Kidney (tissue), 13 donors: ENCODE measurements at regions not wholly inside any gene's neighbourhood (a gene's known extent, or its start where the extent isn't known, plus 50 kb on each side); places are given as distances from the start of the nearest gene placed in this dataset.
A peak's percentile ranks its signal among the peaks of the same experiment; 100 is the strongest.

ENCODE experiments used
- DNase-seq, 5 donors: peaks; one replicate each; pipeline ENCODE4 v3.0.0-alpha.2; 2013 to 2020
- FAIRE-seq: peaks from 2 replicates; lab custom pipeline; 2012; peaks lifted over from hg19 to GRCh38; lab: Jason Lieb, UNC
- H3K27ac ChIP-seq, 2 donors: one replicate each; pipeline ENCODE4 v1.7.0; 2013; ENCODE audit warnings: low read depth in 2 of 2, low read length in 2 of 2, inconsistent platforms in 1 of 2
- H3K27me3 ChIP-seq: one replicate; pipeline ENCODE4 v1.7.1; 2013; ENCODE audit warnings: low read length, inconsistent platforms; ENCODE audit not compliant: control insufficient read depth, insufficient read depth
- H3K36me3 ChIP-seq, 3 donors: one replicate each; pipeline versions ENCODE4 v1.7.0 to v1.7.1; 2013; ENCODE audit warnings: low read length in 3 of 3, control low read depth in 1 of 3, inconsistent platforms in 1 of 3; ENCODE audit not compliant: insufficient read depth in 3 of 3, control insufficient read depth in 2 of 3
- H3K4me1 ChIP-seq, 3 donors: one replicate each; pipeline versions ENCODE4 v1.7.0 to v1.7.1; 2013; ENCODE audit warnings: low read length in 3 of 3, inconsistent platforms in 1 of 3, low read depth in 1 of 3; ENCODE audit not compliant: control insufficient read depth in 2 of 3, insufficient read depth in 2 of 3
- H3K4me3 ChIP-seq, 3 donors: one replicate each; pipeline versions ENCODE4 v1.7.0 to v1.8.1; 2013; ENCODE audit warnings: low read length in 3 of 3, control low read depth in 1 of 3, inconsistent platforms in 1 of 3
- H3K9ac ChIP-seq, 3 donors: one replicate each; pipeline versions ENCODE4 v1.7.0 to v1.7.1; 2013; ENCODE audit warnings: low read length in 3 of 3, control low read depth in 1 of 3, inconsistent platforms in 1 of 3
- H3K9me3 ChIP-seq, 3 donors: one replicate each; pipeline versions ENCODE4 v1.7.0 to v1.7.1; 2013; ENCODE audit warnings: low read length in 3 of 3, control low read depth in 1 of 3, inconsistent platforms in 1 of 3; ENCODE audit not compliant: control insufficient read depth in 2 of 3, insufficient read depth in 1 of 3
- CTCF ChIP-seq: IDR thresholded peaks from 3 replicates; pipeline ENCODE4 v1.5.1; 2012; ENCODE audit warnings: mild to moderate bottlenecking, moderate library complexity, borderline replicate concordance; ENCODE audit not compliant: insufficient read depth; ENCODE audit errors: extremely low read depth
- intact Hi-C: fragments of 100-400 bp; cut with DNase I; formaldehyde crosslinking; loops from one replicate; pipeline ENCODE4 v1.11.1; 2022
- donor health status: control.
- donor health status: control.
- donor health status: control.
- donor health status: control.
- donor health status: control.
- donor health status: DM: yes; HTN: yes; CAD: no.
- donor health status: Normal renal cell carcinoma (clear cell type).

GRCh38 chr12:124207049-124207448, 87.8 kb upstream of the RFLNA start:
- intact Hi-C loops, result no loop called here

GRCh38 chr12:124207617-124208016, 87.3 kb upstream of the RFLNA start:
- H3K27ac ChIP-seq, result no peak overlapping the region
- FAIRE-seq (no peak), DNase-seq (no peak)
- intact Hi-C loops, result no loop called here
- no peak overlapping the region for H3K4me3 ChIP-seq
- H3K4me1 ChIP-seq, result no peaks in the 10 kb centered on the region
- no peaks in the 10 kb centered on the region for H3K36me3 ChIP-seq
- H3K27me3 ChIP-seq, result no peaks in the 10 kb centered on the region
- peaks cover 0 to 6% (median 2%) of the 10 kb centered on the region in 3 donors for H3K9me3 ChIP-seq
- TF ChIP-seq CTCF, result no peak
- H3K9ac ChIP-seq, result no peak overlapping the region

More at GRCh38 chr12:124207049-124207448, 87.8 kb upstream of the RFLNA start:
- DNase-seq (no peak), FAIRE-seq (no peak)
- no peak overlapping the region for H3K9ac ChIP-seq
- H3K27ac ChIP-seq, result no peak overlapping the region
- no peaks in the 10 kb centered on the region for H3K36me3 ChIP-seq
- no peaks in the 10 kb centered on the region for H3K27me3 ChIP-seq
- H3K9me3 ChIP-seq, result peaks cover 0 to 6% (median 2%) of the 10 kb centered on the region in 3 donors
- TF ChIP-seq CTCF, result no peak
- H3K4me1 ChIP-seq, result no peaks in the 10 kb centered on the region
- no peak overlapping the region for H3K4me3 ChIP-seq

GRCh38 chr12:124208489-124208888, 86.4 kb upstream of the RFLNA start:
- FAIRE-seq, result no peak
- DNase-seq, result peak in 1 of 5 donors; percentile 53
- H3K27ac ChIP-seq, result no peak overlapping the region
- H3K9me3 ChIP-seq, result peaks cover 0 to 6% (median 2%) of the 10 kb centered on the region in 3 donors
- no peak for TF ChIP-seq CTCF
- H3K36me3 ChIP-seq, result no peaks in the 10 kb centered on the region
- H3K27me3 ChIP-seq, result no peaks in the 10 kb centered on the region
- H3K4me3 ChIP-seq, result no peak overlapping the region
- intact Hi-C loops, result no loop called here
- no peaks in the 10 kb centered on the region for H3K4me1 ChIP-seq
- no peak overlapping the region for H3K9ac ChIP-seq

- Histone ChIP-seq H3K4me3 (no peak overlapping the region), H3K9ac (no peak overlapping the region), H3K9me3 (peaks cover 0 to 11% (median 0%) of the 10 kb centered on the region in 3 donors), H3K4me1 (no peaks in the 10 kb centered on the region), H3K36me3 (no peaks in the 10 kb centered on the region), H3K27ac (no peak overlapping the region), H3K27me3 (no peaks in the 10 kb centered on the region)
- DNase-seq (no peak), FAIRE-seq (no peak)
- intact Hi-C loops, result no loop called here
- no peak for TF ChIP-seq CTCF
These were observed 83.8 kb upstream of the RFLNA start for GRCh38 chr12:124210991-124211577.
